H54 (cell line): ENCODE measurements at regions not wholly inside any gene's neighbourhood (a gene's known extent, or its start where the extent isn't known, plus 50 kb on each side); places are given as distances from the start of the nearest gene placed in this dataset.
"Not testable (repeated sequence)": the region's sequence is repeated elsewhere in the genome, so short reads cannot be mapped to it uniquely, and the experiment has no call there.

Experiments used
- DNase-seq: peaks from one replicate; pipeline ENCODE4 v3.0.0; 2011; ENCODE audit warnings: low spot score, mixed read lengths; ENCODE audit not compliant: insufficient read length
- FAIRE-seq: peaks from 3 replicates; lab custom pipeline; 2011; peaks lifted over from hg19 to GRCh38; lab: Jason Lieb, UNC
- POLR2A ChIP-seq: IDR thresholded peaks from 2 replicates; pipeline ENCODE4 v1.6.1; 2011; ENCODE audit warnings: low read depth, mild to moderate bottlenecking, low read length

- no peak for FAIRE-seq
- no peak for TF ChIP-seq POLR2A
- no peak for DNase-seq
Observed at GRCh38 chr21:28144089-28144488, 848.6 kb downstream of the LTN1 start.

GRCh38 chr21:28142697-28143096 lies 850.0 kb downstream of the LTN1 start:
- DNase-seq (no peak), FAIRE-seq (peak; percentile 96)
- no peak for TF ChIP-seq POLR2A

- DNase-seq, result no peak
- FAIRE-seq, result no peak
- TF ChIP-seq POLR2A, result no peak
Observed at GRCh38 chr21:28138272-28138671, 854.4 kb downstream of the LTN1 start.

- FAIRE-seq, result no peak
- no peak for DNase-seq
- no peak for TF ChIP-seq POLR2A
Observed at GRCh38 chr21:28136656-28137255, 855.9 kb downstream of the LTN1 start.

DNA sequence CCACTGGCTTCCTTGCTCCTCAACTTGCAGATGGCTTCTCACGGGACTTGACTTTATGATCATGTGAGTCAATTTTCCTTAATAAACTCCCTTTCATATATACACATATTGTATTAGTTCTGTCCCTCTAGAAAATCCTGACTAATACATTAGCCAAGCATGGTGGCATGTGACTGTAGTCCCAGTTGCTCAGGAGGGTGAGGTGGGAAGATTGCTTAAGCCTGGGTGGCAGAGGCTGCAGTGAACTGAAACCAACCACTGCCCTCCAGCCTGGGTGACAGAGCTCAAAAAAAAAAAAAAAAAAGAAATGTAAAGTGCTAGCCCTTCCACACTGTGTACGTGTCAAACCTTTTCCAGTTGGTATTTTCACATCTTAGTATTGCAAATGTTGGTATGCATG lies 857.0 kb downstream of the LTN1 start:
- FAIRE-seq (no peak), DNase-seq (no peak)
- TF ChIP-seq POLR2A, result no peak

- DNase-seq (no peak), FAIRE-seq (no peak)
- no peak for TF ChIP-seq POLR2A
Observed at GRCh38 chr21:28133116-28133515, 859.6 kb downstream of the LTN1 start.

DNA sequence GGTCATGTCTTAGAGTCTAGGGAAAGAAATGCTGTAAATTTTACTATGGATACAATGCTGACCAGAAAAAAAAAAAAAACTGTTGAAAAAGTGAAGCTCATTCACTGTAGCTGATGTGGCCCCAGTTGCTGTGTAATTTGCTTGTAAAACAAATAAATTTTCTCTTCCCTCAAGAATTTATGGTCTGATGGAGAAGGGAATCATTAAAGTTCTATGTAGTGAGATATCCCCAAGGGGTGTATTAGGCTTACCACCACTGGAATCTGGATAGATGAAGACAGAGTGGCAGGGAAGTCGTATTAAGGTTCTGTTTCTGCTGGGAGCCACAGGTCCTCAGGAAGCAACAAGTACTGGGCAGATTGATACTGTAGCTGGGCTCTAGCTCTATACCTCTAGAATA lies 860.0 kb downstream of the LTN1 start:
- TF ChIP-seq POLR2A, result no peak
- FAIRE-seq, result no peak
- DNase-seq, result no peak

DNA sequence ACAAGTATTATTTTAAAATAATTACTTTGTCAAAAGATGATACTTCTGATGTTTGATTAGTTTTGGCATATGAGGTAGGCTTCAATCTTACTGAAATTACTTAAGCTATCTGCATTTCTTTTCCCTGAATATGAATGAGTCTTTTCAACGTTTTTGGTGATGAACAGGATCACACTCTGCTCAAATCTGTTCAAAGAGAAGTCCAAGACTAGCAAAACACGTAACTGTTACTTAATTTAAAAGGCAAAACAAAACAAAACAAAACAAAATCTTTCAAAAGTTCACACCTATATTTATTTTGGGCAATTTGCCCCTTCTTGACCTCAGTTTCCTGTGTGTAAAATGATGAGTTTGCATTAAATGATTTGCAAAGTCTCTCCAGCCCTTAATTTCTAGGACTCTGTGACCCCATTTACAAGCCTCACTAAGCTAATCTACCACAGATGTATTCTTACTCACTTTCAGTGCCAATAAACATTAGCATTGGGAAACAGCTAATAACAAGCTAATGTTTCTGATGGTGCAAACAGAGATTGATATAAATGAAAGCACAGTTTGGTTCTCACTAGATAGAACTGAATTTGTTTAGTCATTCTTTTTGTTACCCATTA lies 865.4 kb downstream of the LTN1 start:
- no peak for TF ChIP-seq POLR2A
- no peak for FAIRE-seq
- DNase-seq, result no peak

GRCh38 chr21:28126521-28127174 lies 866.0 kb downstream of the LTN1 start:
- no peak for FAIRE-seq
- no peak for TF ChIP-seq POLR2A

DNA sequence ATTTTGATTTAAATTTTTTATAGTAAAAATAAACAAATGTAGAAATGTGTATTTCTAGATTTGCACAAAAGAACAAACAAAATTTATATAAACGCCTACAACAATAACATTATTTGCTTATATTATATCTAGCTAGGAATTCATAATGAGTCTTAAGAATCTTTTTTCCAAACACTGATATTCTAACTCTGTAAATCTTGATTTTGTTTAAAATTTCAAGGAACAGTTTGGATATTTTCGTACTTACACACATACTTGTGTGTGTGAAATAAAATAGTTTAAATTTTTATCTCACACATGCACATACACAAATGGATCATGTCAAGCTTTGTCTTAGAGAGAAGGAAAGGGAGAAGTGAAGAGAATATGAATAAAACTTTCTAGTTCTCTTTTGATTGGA lies 868.1 kb downstream of the LTN1 start:
- no peak for DNase-seq
- TF ChIP-seq POLR2A, result no peak
- FAIRE-seq, result no peak

More at GRCh38 chr21:28126521-28127174, 866.0 kb downstream of the LTN1 start:
- no peak for DNase-seq

DNA sequence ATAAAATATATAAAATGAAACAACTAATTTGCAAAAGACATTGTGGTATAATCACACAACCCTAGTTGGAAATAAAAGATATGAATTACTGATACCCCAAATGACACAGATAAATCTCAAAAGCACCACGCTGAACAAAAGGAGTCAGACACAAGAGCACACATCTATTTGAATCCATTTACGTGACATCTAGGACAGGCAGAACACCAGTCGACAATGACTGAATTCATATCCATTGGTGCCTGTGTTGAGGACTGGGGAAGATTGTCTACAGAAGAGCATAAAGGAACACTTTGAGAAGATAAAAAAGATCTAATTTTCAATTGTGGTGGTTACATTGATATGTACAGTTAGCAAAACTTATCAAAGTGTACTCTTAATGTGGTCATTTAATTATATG lies 874.1 kb downstream of the LTN1 start:
- TF ChIP-seq POLR2A, result no peak
- DNase-seq (no peak), FAIRE-seq (no peak)

GRCh38 chr21:28114986-28115385 lies 877.7 kb downstream of the LTN1 start:
- not testable (repeated sequence) for FAIRE-seq, DNase-seq

DNA sequence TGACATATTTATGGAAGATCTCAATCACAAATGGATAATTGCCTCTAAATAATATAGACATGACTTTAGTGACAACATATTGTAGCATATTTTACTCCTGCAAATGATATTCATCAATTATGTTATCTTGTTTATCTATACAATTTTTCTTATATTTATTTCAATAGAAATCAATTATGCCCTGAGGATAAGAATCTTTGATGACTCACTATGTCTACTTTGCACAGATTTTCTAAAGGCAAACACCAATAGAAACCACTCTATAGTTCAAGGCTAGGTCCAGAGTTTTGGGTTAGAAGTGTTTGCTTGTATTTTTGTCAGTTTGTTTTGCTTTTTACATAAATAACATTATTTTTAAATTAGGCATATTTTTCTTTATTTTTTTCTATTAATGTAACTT lies 879.0 kb downstream of the LTN1 start:
- DNase-seq (no peak), FAIRE-seq (no peak)
- TF ChIP-seq POLR2A, result no peak

GRCh38 chr21:28112511-28112910 lies 880.2 kb downstream of the LTN1 start:
- DNase-seq (no peak), FAIRE-seq (no peak)
- TF ChIP-seq POLR2A, result no peak

GRCh38 chr21:28111151-28111619 lies 881.5 kb downstream of the LTN1 start:
- DNase-seq (no peak), FAIRE-seq (no peak)
- TF ChIP-seq POLR2A, result no peak
